ENCODE measurements at regions not wholly inside any gene's neighbourhood (a gene's known extent, or its start where the extent isn't known, plus 50 kb on each side); places are given as distances from the start of the nearest gene placed in this dataset.

DNA sequence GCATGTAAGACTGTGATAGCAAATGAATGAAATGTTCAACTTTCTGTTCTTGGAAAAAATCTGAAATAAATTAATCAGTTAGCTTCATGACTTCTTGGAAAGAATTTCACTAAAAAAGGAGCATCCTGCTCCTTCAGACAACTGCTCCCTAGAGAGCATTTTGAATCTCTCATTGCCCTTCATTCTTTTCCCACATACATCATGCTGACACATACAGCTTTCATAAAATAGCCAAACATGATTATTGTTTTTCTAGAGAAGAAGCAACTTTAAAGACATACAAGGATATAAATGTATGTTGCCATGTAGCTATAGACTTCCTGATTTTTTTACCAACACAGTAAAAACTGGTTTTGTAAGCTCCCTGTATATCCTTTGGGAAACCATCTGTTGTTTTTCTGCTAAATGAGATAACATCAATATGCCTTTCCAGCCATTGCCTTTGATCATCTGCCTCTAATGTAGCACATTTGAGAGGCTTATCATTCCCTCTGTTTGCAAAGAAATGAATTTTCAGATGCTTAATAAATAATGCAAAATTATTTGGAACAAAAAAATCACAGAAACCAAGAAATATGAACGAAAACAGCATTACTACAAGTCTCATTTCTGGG is 248.2 kb upstream of the GPR149 start (continued):
- TF ChIP-seq NFATC4 (CRISPR knock-in tag; IDR thresholded peaks at IDR 0.05) (no peak), PREB (CRISPR knock-in tag; IDR thresholded peaks at IDR 0.05; ENCODE audit: borderline replicate concordance) (no peak), GTF2I (CRISPR knock-in tag; conservative IDR thresholded peaks at IDR 0.05) (no peak), SOX15 (CRISPR knock-in tag; IDR thresholded peaks at IDR 0.05) (no peak), NR1H2 (CRISPR knock-in tag; IDR thresholded peaks at IDR 0.05) (no peak)

DNA sequence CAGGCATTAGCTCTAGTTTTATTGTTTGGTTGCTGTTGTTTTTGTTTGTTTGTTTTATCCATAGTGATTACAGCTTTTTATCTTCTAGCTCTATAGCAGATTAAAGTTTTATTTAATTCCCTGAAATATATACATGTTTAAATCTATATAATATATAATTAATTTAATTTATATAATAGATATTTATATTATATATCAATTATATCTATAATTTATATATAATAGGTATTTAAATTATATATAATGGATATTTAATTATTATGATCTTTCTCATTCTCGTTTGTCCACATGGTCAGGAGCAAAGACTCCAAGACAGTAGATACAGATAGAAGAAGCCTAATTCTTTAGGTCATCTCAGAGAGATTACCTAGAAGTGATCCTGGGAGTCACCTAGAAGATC is 238.8 kb upstream of the GPR149 start:
- Mint-ChIP-seq H3K27ac (no peak overlapping the region), H3K9me3 (peaks cover 13% of the 10 kb centered on the region), H3K4me3 (no peak overlapping the region), H3K36me3 (no peaks in the 10 kb centered on the region), H3K27me3 (ENCODE audit: low read depth) (no peaks in the 10 kb centered on the region), H3K4me1 (peaks cover 8% of the 10 kb centered on the region)
- peak; percentile 94; the same call in 1 of the 2 replicates for TF ChIP-seq HMGA2 (CRISPR knock-in tag; IDR thresholded peaks at IDR 0.05)
- TF ChIP-seq, protein P1, sequence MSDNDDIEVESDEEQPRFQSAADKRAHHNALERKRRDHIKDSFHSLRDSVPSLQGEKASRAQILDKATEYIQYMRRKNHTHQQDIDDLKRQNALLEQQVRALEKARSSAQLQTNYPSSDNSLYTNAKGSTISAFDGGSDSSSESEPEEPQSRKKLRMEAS (CRISPR knock-in tag; IDR thresholded peaks at IDR 0.05): no peak
- POLR2A ChIA-PET: no interaction called here
- ATAC-seq (no peak), DNase-seq (ENCODE audit: low spot score) (no peak)
- CTCF ChIA-PET: no interaction called here

DNA sequence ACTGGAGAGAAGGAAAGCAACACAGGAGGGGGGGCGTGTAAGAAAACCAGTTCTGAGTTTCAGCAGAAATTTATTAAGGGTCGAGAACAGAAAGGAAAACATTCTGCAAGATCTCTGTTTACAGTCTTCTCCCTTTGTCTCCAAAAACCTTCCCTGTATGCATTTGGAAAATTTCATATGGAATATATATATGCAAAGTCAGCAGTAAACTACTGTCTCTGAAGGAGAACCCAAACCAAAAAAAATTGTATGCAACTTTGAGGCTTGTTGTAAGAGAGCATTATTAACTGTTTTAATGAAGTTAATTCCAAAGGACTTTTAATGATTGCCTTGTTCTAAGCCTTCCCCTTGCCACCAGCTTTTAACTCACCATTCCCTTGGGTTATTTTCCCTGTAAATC is 238.2 kb upstream of the GPR149 start:
- peaks cover 8% of the 10 kb centered on the region for H3K4me1 Mint-ChIP-seq
- CTCF ChIA-PET: no interaction called here

More for the DNA sequence above, 238.2 kb upstream of the GPR149 start:
- Mint-ChIP-seq H3K36me3 (no peaks in the 10 kb centered on the region), H3K27ac (no peak overlapping the region), H3K4me3 (no peak overlapping the region), H3K9me3 (peaks cover 13% of the 10 kb centered on the region), H3K27me3 (ENCODE audit: low read depth) (no peaks in the 10 kb centered on the region)
- DNase-seq (ENCODE audit: low spot score) (no peak), ATAC-seq (no peak)
- TF ChIP-seq FOXK1 (CRISPR knock-in tag; IDR thresholded peaks at IDR 0.05): no peak
- no peak for TF ChIP-seq JUN (CRISPR knock-in tag; IDR thresholded peaks at IDR 0.05)
- no peak for TF ChIP-seq PRRX2 (CRISPR knock-in tag; IDR thresholded peaks at IDR 0.05)
- TF ChIP-seq ZNF532 (CRISPR knock-in tag; IDR thresholded peaks at IDR 0.05; ENCODE audit: borderline replicate concordance): no peak
- no peak for TF ChIP-seq ZNF671 (CRISPR knock-in tag; IDR thresholded peaks at IDR 0.05)
- TF ChIP-seq ZNF121 (CRISPR knock-in tag; IDR thresholded peaks at IDR 0.05): no peak
- no peak for TF ChIP-seq HMGXB4 (CRISPR knock-in tag; IDR thresholded peaks at IDR 0.05)
- no peak for TF ChIP-seq ZMAT4 (CRISPR knock-in tag; IDR thresholded peaks at IDR 0.05)
- TF ChIP-seq, protein P1 (CRISPR knock-in tag; IDR thresholded peaks at IDR 0.05): no peak
- no peak for TF ChIP-seq CDX4 (CRISPR knock-in tag; IDR thresholded peaks at IDR 0.05; ENCODE audit: borderline replicate concordance)
- no peak for TF ChIP-seq ZBTB21 (CRISPR knock-in tag; IDR thresholded peaks at IDR 0.05; ENCODE audit: borderline replicate concordance)
- no peak for TF ChIP-seq KAT7 (CRISPR knock-in tag; IDR thresholded peaks at IDR 0.05; ENCODE audit: borderline replicate concordance)
- no peak for TF ChIP-seq CREB1 (CRISPR knock-in tag; IDR thresholded peaks at IDR 0.05)
- no peak for TF ChIP-seq GRHL2 (CRISPR knock-in tag; IDR thresholded peaks at IDR 0.05; ENCODE audit: insufficient replicate concordance, severe bottlenecking)
- TF ChIP-seq, protein P2, sequence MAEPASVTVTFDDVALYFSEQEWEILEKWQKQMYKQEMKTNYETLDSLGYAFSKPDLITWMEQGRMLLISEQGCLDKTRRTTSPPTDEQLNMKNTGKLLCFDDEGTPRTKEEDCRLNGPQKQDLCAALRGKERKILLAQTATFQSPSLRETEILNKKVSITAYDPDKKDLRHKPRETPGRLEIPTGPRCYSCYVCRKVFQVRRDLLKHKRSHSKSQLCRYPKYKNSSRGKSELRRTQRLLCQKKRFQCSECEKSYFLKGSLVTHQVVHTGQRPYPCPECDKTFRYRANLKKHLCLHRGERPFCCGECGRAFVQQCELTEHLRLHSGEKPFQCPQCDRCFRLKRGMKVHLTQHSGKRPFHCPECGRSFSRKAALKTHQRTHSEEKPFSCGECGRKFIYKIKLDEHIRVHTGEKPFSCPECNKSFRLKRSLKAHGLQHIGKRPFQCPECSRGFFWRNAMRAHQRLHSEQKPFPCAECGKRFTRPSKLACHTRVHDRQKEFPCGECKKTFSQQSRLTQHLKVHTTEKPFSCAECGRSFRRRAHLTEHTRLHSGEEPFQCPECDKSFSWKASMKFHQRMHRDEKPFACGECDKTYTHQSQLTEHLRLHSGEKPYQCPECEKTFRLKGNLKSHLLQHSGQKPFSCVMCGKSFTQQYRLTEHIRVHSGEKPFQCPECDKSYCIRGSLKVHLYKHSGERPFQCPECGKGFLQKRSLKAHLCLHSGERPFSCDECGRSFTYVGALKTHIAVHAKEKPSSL (CRISPR knock-in tag; conservative IDR thresholded peaks at IDR 0.05): no peak
- no peak for TF ChIP-seq MYBL2 (CRISPR knock-in tag; IDR thresholded peaks at IDR 0.05)
- POLR2A ChIA-PET: no interaction called here

Measured in WTC11 (cell line).